ENCODE measurements at regions not wholly inside any gene's neighbourhood (a gene's known extent, or its start where the extent isn't known, plus 50 kb on each side); places are given as distances from the start of the nearest gene placed in this dataset.
"Not testable (repeated sequence)": the region's sequence is repeated elsewhere in the genome, so short reads cannot be mapped to it uniquely, and the experiment has no call there.

DNA sequence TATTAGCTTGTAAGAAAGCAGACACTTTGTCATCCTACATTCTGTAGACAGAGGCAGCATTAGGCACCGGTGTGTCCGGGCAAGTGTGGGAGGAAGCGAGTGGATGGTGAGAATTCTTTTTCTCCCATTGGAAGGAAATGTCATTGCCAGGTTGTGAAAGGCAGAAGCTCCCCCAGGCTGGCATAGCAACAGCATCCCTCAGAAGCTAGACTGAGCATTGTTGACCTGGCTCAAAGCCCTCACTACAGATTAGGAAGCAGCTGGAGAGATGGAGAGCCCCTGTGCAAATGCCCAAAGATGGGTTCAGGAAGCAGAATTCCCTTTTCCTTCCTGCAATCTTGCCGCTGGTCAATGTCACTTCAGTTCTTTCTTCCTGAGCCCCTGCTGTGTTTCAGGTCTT, 1299.3 kb downstream of the TBC1D22A start:
- Histone ChIP-seq H3K27me3 (ENCODE audit: insufficient read depth, poor library complexity, severe bottlenecking) (no peaks in the 10 kb centered on the region), H3K27ac (replicated peaks) (no peak overlapping the region), H3K4me3 (replicated peaks; ENCODE audit: insufficient read depth, low read length) (no peak overlapping the region)
- DNase-seq (ENCODE audit: low read depth in 1 of 2, low spot score in 1 of 2) = no peak
- TF ChIP-seq, protein P1, sequence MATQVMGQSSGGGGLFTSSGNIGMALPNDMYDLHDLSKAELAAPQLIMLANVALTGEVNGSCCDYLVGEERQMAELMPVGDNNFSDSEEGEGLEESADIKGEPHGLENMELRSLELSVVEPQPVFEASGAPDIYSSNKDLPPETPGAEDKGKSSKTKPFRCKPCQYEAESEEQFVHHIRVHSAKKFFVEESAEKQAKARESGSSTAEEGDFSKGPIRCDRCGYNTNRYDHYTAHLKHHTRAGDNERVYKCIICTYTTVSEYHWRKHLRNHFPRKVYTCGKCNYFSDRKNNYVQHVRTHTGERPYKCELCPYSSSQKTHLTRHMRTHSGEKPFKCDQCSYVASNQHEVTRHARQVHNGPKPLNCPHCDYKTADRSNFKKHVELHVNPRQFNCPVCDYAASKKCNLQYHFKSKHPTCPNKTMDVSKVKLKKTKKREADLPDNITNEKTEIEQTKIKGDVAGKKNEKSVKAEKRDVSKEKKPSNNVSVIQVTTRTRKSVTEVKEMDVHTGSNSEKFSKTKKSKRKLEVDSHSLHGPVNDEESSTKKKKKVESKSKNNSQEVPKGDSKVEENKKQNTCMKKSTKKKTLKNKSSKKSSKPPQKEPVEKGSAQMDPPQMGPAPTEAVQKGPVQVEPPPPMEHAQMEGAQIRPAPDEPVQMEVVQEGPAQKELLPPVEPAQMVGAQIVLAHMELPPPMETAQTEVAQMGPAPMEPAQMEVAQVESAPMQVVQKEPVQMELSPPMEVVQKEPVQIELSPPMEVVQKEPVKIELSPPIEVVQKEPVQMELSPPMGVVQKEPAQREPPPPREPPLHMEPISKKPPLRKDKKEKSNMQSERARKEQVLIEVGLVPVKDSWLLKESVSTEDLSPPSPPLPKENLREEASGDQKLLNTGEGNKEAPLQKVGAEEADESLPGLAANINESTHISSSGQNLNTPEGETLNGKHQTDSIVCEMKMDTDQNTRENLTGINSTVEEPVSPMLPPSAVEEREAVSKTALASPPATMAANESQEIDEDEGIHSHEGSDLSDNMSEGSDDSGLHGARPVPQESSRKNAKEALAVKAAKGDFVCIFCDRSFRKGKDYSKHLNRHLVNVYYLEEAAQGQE (IDR thresholded peaks at IDR 0.05; ENCODE audit: insufficient replicate concordance, low read depth) = no peak
- TF ChIP-seq GABPA (IDR thresholded peaks at IDR 0.05; ENCODE audit: low read depth) = no peak

GRCh38 chr22:48060266-48060665, 1297.8 kb downstream of the TBC1D22A start:
- no peak for DNase-seq (ENCODE audit: low read depth in 1 of 2, low spot score in 1 of 2)

DNA sequence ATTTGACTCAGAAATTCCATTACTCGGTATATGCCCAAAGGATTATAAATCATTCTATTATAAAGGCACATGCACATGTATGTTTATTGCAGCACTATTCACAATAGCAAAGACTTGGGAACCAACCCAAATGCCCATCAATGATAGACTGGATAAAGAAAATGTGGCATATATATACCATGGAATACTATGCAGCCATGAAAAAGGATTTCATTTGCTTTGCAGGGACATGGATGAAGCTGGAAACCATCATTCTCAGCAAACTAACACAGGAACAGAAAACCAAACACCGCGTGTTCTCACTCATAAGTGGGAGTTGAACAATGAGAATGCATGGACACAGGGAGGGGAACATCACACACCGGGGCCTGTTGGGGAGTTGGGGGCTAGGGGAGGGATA, 1297.1 kb downstream of the TBC1D22A start:
- DNase-seq (ENCODE audit: low read depth in 1 of 2, low spot score in 1 of 2); H3K4me3 ChIP-seq (replicated peaks; ENCODE audit: insufficient read depth, low read length); H3K27me3 ChIP-seq (ENCODE audit: insufficient read depth, poor library complexity, severe bottlenecking); H3K27ac ChIP-seq (replicated peaks): not testable (repeated sequence)

More at GRCh38 chr22:48060266-48060665, 1297.8 kb downstream of the TBC1D22A start:
- Histone ChIP-seq H3K4me3 (replicated peaks; ENCODE audit: insufficient read depth, low read length) (no peak overlapping the region), H3K27me3 (ENCODE audit: insufficient read depth, poor library complexity, severe bottlenecking) (no peaks in the 10 kb centered on the region), H3K27ac (replicated peaks) (no peak overlapping the region)
- TF ChIP-seq, protein P1 (IDR thresholded peaks at IDR 0.05; ENCODE audit: insufficient replicate concordance, low read depth) = no peak
- TF ChIP-seq GABPA (IDR thresholded peaks at IDR 0.05; ENCODE audit: low read depth) (no peak), SPI1 (IDR thresholded peaks at IDR 0.05; ENCODE audit: borderline replicate concordance, low read depth) (no peak), CTCF (IDR thresholded peaks at IDR 0.05; ENCODE audit: insufficient read depth, low read length) (no peak), POLR2AphosphoS5 (IDR thresholded peaks at IDR 0.05; ENCODE audit: low read depth) (no peak)

- TF ChIP-seq CTCF (IDR thresholded peaks at IDR 0.05; ENCODE audit: insufficient read depth, low read length) = no peak
- TF ChIP-seq GABPA (IDR thresholded peaks at IDR 0.05; ENCODE audit: low read depth) = no peak
- TF ChIP-seq, protein P1 (IDR thresholded peaks at IDR 0.05; ENCODE audit: insufficient replicate concordance, low read depth) = no peak
- no peak for TF ChIP-seq POLR2AphosphoS5 (IDR thresholded peaks at IDR 0.05; ENCODE audit: low read depth)
- TF ChIP-seq SPI1 (IDR thresholded peaks at IDR 0.05; ENCODE audit: borderline replicate concordance, low read depth) = no peak
- Histone ChIP-seq H3K4me3 (replicated peaks; ENCODE audit: insufficient read depth, low read length) (no peak overlapping the region), H3K27ac (replicated peaks) (no peak overlapping the region), H3K27me3 (ENCODE audit: insufficient read depth, poor library complexity, severe bottlenecking) (no peaks in the 10 kb centered on the region)
- no peak for DNase-seq (ENCODE audit: low read depth in 1 of 2, low spot score in 1 of 2)
These were observed 1294.8 kb downstream of the TBC1D22A start for GRCh38 chr22:48057116-48057835.

Data from HL-60 (cell line).